GM12874 (cell line): ENCODE measurements at regions not wholly inside any gene's neighbourhood (a gene's known extent, or its start where the extent isn't known, plus 50 kb on each side); places are given as distances from the start of the nearest gene placed in this dataset.

Experiments
- TF ChIP-seq, protein P1 (sequence below): IDR thresholded peaks from 2 replicates; pipeline ENCODE4 v1.5.1; 2011; ENCODE audit warnings: low read depth, mild to moderate bottlenecking, control low read depth, low read length, moderate library complexity; ENCODE audit not compliant: insufficient read depth

DNA sequence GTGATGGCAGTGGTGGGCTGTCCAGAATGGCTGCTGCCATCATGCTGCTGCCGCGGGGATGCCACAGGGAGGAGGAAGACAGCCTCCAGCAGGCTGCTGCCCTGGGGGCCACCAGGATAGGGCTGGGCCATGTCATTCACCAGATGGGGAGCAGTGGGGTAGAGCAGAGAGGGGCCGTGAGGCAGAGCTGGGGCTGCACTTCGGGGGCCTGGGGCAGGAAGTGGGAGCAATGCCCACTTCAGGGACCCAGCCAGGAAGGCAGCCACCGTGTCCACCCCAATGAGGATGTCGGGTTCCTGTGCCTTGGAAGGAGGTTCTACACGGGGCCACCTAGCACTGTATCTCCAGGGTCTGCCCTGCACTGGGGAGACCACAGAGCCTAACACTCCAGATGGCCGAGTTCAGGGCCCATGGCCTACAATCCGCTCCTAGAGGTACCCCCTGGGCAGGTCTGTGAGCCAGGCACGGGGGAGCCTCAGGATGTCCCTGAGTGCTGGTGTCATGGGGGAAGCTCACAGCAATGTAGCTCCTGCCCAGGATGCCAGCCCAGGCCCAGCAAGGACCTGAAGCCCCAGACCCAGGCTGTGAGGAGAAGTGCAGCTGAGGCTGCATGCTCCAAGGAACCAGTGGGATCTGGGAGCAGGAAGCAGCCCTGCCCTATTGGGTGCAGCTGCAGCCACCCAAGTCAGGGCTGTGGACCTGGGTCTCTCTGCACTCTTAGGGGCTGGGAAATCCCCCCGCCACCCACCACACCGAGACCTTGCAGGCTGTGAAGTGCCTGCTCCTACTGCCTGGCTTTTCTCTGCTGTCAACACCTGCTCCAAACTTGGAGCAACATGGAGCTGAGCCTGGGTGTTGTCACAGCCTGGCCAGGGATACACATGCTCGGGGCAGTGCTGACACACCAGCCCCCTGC lies 140.3 kb downstream of the PDHA2 start:
- TF ChIP-seq, protein P1, sequence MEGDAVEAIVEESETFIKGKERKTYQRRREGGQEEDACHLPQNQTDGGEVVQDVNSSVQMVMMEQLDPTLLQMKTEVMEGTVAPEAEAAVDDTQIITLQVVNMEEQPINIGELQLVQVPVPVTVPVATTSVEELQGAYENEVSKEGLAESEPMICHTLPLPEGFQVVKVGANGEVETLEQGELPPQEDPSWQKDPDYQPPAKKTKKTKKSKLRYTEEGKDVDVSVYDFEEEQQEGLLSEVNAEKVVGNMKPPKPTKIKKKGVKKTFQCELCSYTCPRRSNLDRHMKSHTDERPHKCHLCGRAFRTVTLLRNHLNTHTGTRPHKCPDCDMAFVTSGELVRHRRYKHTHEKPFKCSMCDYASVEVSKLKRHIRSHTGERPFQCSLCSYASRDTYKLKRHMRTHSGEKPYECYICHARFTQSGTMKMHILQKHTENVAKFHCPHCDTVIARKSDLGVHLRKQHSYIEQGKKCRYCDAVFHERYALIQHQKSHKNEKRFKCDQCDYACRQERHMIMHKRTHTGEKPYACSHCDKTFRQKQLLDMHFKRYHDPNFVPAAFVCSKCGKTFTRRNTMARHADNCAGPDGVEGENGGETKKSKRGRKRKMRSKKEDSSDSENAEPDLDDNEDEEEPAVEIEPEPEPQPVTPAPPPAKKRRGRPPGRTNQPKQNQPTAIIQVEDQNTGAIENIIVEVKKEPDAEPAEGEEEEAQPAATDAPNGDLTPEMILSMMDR = no peak

DNA sequence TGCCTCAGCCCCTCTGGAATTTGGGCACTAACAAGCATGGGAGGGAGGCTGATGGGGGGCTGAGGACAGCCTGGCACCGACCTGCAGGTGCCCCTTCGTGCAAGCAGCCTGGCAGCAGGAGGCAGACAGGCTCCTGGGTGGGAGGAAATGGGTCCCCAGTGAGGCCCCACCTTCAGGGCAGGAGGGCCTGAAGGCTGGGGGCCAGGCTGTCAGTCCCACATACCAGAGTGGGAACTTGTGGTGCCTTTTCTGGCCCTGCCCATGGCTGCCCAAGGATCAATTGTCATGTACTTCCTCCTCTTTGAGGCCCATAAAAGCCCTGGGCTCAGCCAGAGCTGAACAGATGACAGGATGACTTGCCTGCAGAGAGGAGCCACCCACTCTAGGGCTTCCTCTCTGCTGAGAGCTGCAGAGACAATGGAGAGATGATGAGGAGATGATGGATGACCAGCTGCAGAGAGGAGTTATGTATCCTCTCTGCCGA lies 141.0 kb downstream of the PDHA2 start:
- TF ChIP-seq, protein P1 = no peak

DNA sequence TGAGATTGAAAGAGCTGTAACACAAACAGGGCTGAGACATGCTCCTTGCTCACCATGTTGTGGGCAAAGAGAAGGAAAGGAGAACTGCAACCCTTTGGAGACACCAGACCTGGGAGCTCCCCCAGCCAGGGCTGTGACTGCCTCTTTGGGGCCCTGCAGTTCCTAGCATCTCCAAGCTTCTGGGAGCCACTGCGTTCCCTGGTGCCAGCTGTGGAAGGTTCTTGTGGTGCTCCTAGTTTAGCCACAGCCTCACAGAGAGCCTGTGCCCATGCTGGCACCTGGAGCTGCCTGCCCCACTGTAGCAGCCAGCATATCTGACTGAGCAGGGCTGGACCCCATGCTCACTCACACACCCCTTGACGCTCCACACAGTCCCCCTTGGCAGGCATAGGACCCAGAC lies 141.7 kb downstream of the PDHA2 start:
- TF ChIP-seq, protein P1 = no peak

DNA sequence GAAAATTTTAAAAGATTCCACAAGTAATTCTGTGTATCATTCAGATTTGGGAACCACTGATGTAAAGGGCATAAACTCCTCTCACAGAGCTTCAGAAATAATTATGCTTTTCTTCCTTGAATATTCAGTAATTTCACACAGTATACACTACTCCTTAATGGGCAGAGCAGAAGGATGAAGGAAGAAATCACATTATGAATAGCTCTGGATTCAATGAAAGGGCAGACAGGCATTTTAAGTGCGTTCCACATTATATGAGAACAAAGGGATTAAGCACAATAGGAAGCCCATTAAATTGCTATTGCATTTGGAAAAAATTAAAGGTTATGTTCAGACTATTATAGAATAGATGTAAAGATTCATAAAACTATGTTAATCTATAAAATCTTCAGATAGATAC lies 142.6 kb downstream of the PDHA2 start:
- TF ChIP-seq, protein P1 = no peak

DNA sequence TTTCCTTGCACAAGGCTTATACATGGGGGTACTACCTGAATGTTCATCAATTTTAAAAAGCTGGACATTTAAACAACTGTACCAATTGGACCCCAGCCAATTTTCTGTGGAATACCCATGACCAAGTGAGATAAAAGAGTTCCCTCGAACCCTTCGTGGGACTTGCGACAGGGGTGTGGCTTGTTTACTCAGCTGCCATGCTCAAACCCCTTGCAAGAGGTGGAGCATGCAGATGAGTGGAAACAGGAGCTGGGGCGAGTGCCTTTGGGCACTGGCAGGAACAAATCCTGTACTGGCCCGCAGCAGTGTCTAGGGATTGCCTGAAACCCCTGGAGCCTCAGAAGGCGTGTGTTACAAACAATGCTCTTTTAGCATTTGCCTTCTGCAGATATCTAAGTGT lies 144.2 kb downstream of the PDHA2 start:
- TF ChIP-seq, protein P1 = no peak

DNA sequence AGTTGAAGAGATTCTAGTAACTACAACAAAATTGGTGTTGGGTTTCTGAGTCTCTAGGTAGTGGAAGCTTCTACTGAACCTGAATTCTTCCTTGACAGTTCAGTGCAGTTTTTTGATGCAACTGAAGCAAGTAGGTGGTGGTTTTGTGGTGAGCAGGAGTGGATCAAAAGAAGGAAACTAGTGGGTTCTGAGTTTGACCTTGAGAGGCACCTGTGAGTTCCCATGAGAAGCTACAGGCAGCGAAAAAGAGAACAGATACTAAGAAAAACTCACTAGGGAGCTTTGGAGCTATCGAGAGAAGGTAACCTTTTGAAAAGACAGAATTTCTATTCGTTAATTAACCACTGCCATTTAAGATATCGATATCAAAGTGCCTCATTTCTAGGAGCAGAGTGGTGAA lies 145.2 kb downstream of the PDHA2 start:
- TF ChIP-seq, protein P1 = no peak

DNA sequence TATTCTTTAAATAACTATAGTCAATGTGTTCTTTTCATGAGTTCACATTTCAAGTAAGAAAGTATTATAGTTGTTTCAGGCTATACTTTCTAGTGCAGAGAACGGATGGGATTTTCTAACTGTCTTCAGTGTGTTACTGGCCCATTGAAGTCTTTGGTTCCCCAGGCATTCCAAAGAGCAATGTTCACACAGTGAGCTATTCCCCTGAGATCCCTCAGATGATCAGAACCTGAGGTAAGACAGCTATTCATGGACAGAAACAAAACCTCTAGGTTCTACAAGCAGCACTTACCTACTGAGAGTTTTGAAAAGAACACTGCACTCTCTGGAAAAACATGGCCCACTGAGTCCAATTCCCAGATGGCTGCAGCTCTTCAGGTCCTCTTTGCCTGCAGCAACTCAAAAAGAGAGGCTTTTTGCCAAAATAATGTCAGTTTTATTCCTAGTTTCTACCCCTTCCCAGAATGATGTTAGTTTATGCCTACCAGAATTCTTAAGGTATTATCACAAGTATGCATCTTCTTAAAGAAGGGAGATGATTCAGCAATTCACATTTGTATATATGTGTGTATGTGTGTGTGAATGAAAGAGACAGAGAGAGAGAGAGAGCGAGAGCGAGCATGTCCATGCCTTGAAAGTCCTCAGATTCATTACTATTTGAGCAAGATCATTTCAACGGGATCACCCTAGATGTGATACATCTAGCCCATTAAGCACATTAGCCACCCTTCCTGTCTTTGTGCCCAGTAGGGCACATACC lies 146.1 kb downstream of the PDHA2 start:
- TF ChIP-seq, protein P1 = no peak
